ENCODE measurements at regions not wholly inside any gene's neighbourhood (a gene's known extent, or its start where the extent isn't known, plus 50 kb on each side); places are given as distances from the start of the nearest gene placed in this dataset.

DNA sequence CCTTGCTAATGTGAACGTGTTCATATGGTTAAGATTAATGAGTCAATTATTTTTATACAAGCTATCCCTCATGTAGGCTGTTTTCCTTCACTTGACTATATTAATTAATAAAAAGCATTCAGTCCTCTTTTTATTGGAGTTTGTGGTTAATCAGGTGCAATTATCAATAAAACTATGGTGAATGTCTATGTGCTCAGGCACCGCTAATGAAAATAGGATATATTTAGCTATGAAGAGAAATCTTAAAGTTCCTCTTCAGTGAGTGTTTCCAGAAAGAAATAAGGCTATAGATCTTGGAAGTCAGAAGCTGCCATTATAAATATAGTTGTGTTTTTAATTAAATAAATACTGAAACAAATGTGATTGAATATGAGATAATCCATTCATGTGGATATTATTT lies 422.1 kb downstream of the DMAC1 start:
- TF ChIP-seq, protein P1, sequence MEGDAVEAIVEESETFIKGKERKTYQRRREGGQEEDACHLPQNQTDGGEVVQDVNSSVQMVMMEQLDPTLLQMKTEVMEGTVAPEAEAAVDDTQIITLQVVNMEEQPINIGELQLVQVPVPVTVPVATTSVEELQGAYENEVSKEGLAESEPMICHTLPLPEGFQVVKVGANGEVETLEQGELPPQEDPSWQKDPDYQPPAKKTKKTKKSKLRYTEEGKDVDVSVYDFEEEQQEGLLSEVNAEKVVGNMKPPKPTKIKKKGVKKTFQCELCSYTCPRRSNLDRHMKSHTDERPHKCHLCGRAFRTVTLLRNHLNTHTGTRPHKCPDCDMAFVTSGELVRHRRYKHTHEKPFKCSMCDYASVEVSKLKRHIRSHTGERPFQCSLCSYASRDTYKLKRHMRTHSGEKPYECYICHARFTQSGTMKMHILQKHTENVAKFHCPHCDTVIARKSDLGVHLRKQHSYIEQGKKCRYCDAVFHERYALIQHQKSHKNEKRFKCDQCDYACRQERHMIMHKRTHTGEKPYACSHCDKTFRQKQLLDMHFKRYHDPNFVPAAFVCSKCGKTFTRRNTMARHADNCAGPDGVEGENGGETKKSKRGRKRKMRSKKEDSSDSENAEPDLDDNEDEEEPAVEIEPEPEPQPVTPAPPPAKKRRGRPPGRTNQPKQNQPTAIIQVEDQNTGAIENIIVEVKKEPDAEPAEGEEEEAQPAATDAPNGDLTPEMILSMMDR (conservative IDR thresholded peaks at IDR 0.05 in 1 of 2, IDR thresholded peaks at IDR 0.05 in 1 of 2; ENCODE audit: low read depth in 1 of 2, low read length in 2 of 2): no peak
- no peak for TF ChIP-seq EZH2 (IDR thresholded peaks at IDR 0.05; ENCODE audit: low read length, missing control alignments)

Measured in fibroblast of lung (primary cell).